CD8-positive, alpha-beta memory T cell (primary cell): ENCODE measurements at regions not wholly inside any gene's neighbourhood (a gene's known extent, or its start where the extent isn't known, plus 50 kb on each side); places are given as distances from the start of the nearest gene placed in this dataset.
"Not testable (repeated sequence)": the region's sequence is repeated elsewhere in the genome, so short reads cannot be mapped to it uniquely, and the experiment has no call there.

Source experiments
- CTCF ChIA-PET: fragments of 350-600 bp; sonication (Branson Sonifier 250); formaldehyde crosslinking; loops from one replicate; lab custom pipeline; 2021; ENCODE audit warnings: antibody characterized with exemption; lab: Charles Lee
- POLR2A ChIA-PET: fragments of 350-600 bp; sonication (Branson Sonifier 250); formaldehyde crosslinking; loops from one replicate; lab custom pipeline; 2021; ENCODE audit warnings: antibody characterized with exemption; lab: Charles Lee
- DNase-seq, 5 donors: peaks; one replicate each; pipeline versions ENCODE4 v3.0.0 to v3.0.0-alpha.2; 2020 to 2022; ENCODE audit warnings: mixed read lengths in 1 of 5
- H3K27ac ChIP-seq: one replicate; pipeline ENCODE4 v1.7.0; 2013; ENCODE audit warnings: low read depth, mild to moderate bottlenecking, low read length, moderate library complexity
- H3K27me3 ChIP-seq: 2 replicates; pipeline ENCODE4 v1.7.0; 2013; ENCODE audit warnings: low read length, mild to moderate bottlenecking; ENCODE audit not compliant: insufficient read depth, poor library complexity, severe bottlenecking
- H3K36me3 ChIP-seq: 2 replicates; pipeline ENCODE4 v1.7.0; 2013; ENCODE audit warnings: mild to moderate bottlenecking, low read length, moderate library complexity; ENCODE audit not compliant: insufficient read depth
- H3K4me1 ChIP-seq: 2 replicates; pipeline ENCODE4 v1.7.0; 2013; ENCODE audit warnings: mild to moderate bottlenecking, low read length, moderate library complexity; ENCODE audit not compliant: insufficient read depth
- H3K4me3 ChIP-seq: 2 replicates; pipeline ENCODE4 v1.7.0; 2013; ENCODE audit warnings: mild to moderate bottlenecking, low read length
- H3K9me3 ChIP-seq: 2 replicates; pipeline ENCODE4 v1.7.0; 2013; ENCODE audit warnings: mild to moderate bottlenecking, low read length
- H3K27ac Mint-ChIP-seq, 8 donors: one replicate each; pipeline ENCODE4 v1.8.0; 2020 to 2021; ENCODE audit warnings: mixed read lengths in 8 of 8, mild to moderate bottlenecking in 6 of 8, inconsistent platforms in 3 of 8, moderate library complexity in 3 of 8
- H3K27me3 Mint-ChIP-seq, 2 donors: one replicate each; pipeline ENCODE4 v1.8.0; 2020 to 2021; ENCODE audit warnings: mixed read lengths in 2 of 2, mild to moderate bottlenecking in 1 of 2, moderate library complexity in 1 of 2
- H3K36me3 Mint-ChIP-seq, 3 donors: one replicate each; pipeline ENCODE4 v1.8.0; 2020 to 2021; ENCODE audit warnings: mixed read lengths in 3 of 3, inconsistent platforms in 1 of 3, mild to moderate bottlenecking in 1 of 3
- H3K4me1 Mint-ChIP-seq, 3 donors: one replicate each; pipeline ENCODE4 v1.8.0; 2020 to 2021; ENCODE audit warnings: mixed read lengths in 3 of 3, inconsistent platforms in 1 of 3, mild to moderate bottlenecking in 1 of 3
- H3K4me3 Mint-ChIP-seq, 7 donors: one replicate each; pipeline ENCODE4 v1.8.0; 2020 to 2021; ENCODE audit warnings: mixed read lengths in 7 of 7, mild to moderate bottlenecking in 6 of 7, moderate library complexity in 4 of 7, inconsistent platforms in 2 of 7
- H3K9me3 Mint-ChIP-seq, 5 donors: one replicate each; pipeline ENCODE4 v1.8.0; 2020 to 2022; ENCODE audit warnings: mixed read lengths in 5 of 5, mild to moderate bottlenecking in 3 of 5, moderate library complexity in 2 of 5, inconsistent platforms in 1 of 5

- no peak overlapping the region for H3K4me3 ChIP-seq
- peaks cover 2 to 24% (median 6%) of the 10 kb centered on the region in 5 donors for H3K9me3 Mint-ChIP-seq
- no peaks in the 10 kb centered on the region for H3K4me1 Mint-ChIP-seq
- no peaks in the 10 kb centered on the region for H3K27me3 Mint-ChIP-seq
- H3K36me3 Mint-ChIP-seq: no peaks in the 10 kb centered on the region
- no peaks in the 10 kb centered on the region for H3K9me3 ChIP-seq
- CTCF ChIA-PET: no interaction called here
- H3K27ac Mint-ChIP-seq: no peak overlapping the region
- H3K4me3 Mint-ChIP-seq: no peak overlapping the region
- no peaks in the 10 kb centered on the region for H3K27me3 ChIP-seq
- H3K27ac ChIP-seq: no peak overlapping the region
- no peaks in the 10 kb centered on the region for H3K36me3 ChIP-seq
- H3K4me1 ChIP-seq: no peaks in the 10 kb centered on the region
- DNase-seq: no peak
- POLR2A ChIA-PET: no interaction called here
These were observed 1039.8 kb upstream of the SEMA6A start for GRCh38 chr5:117614408-117614807.

- no peaks in the 10 kb centered on the region for H3K9me3 ChIP-seq
- H3K4me1 ChIP-seq: no peaks in the 10 kb centered on the region
- Mint-ChIP-seq H3K4me3 (no peak overlapping the region), H3K27ac (no peak overlapping the region), H3K36me3 (no peaks in the 10 kb centered on the region), H3K27me3 (no peaks in the 10 kb centered on the region), H3K9me3 (peaks cover 0 to 12% (median 0%) of the 10 kb centered on the region in 5 donors), H3K4me1 (no peaks in the 10 kb centered on the region)
- ChIA-PET CTCF (no interaction called here), POLR2A (no interaction called here)
- H3K4me3 ChIP-seq: no peak overlapping the region
- no peak overlapping the region for H3K27ac ChIP-seq
- no peak for DNase-seq
- H3K27me3 ChIP-seq: no peaks in the 10 kb centered on the region
- no peaks in the 10 kb centered on the region for H3K36me3 ChIP-seq
These were observed 1030.2 kb upstream of the SEMA6A start for GRCh38 chr5:117604845-117605244.

GRCh38 chr5:117599811-117600210, 1025.2 kb upstream of the SEMA6A start:
- H3K27me3 Mint-ChIP-seq, H3K36me3 ChIP-seq, POLR2A ChIA-PET, CTCF ChIA-PET, H3K36me3 Mint-ChIP-seq, H3K4me3 Mint-ChIP-seq, DNase-seq, H3K4me1 Mint-ChIP-seq, H3K4me3 ChIP-seq, H3K27ac Mint-ChIP-seq, H3K9me3 ChIP-seq, H3K27me3 ChIP-seq, H3K27ac ChIP-seq, H3K4me1 ChIP-seq: not testable (repeated sequence)
- peaks cover 0 to 28% (median 2%) of the 10 kb centered on the region in 5 donors for H3K9me3 Mint-ChIP-seq

GRCh38 chr5:117594166-117594565, 1019.5 kb upstream of the SEMA6A start:
- Mint-ChIP-seq H3K27ac (no peak overlapping the region), H3K4me3 (no peak overlapping the region), H3K4me1 (no peaks in the 10 kb centered on the region), H3K36me3 (no peaks in the 10 kb centered on the region), H3K27me3 (no peaks in the 10 kb centered on the region), H3K9me3 (peaks cover 0 to 24% (median 2%) of the 10 kb centered on the region in 5 donors)
- H3K4me1 ChIP-seq: no peaks in the 10 kb centered on the region
- H3K36me3 ChIP-seq: no peaks in the 10 kb centered on the region
- DNase-seq: no peak
- H3K4me3 ChIP-seq: no peak overlapping the region
- no peaks in the 10 kb centered on the region for H3K27me3 ChIP-seq
- ChIA-PET POLR2A (no interaction called here), CTCF (no interaction called here)
- no peak overlapping the region for H3K27ac ChIP-seq
- H3K9me3 ChIP-seq: no peaks in the 10 kb centered on the region

- Histone ChIP-seq H3K4me1 (no peaks in the 10 kb centered on the region), H3K36me3 (no peaks in the 10 kb centered on the region), H3K9me3 (no peaks in the 10 kb centered on the region), H3K27me3 (no peaks in the 10 kb centered on the region), H3K4me3 (no peak overlapping the region), H3K27ac (no peak overlapping the region)
- H3K36me3 Mint-ChIP-seq: no peaks in the 10 kb centered on the region
- no peak overlapping the region for H3K27ac Mint-ChIP-seq
- no peak for DNase-seq
- no peaks in the 10 kb centered on the region for H3K27me3 Mint-ChIP-seq
- ChIA-PET POLR2A (no interaction called here), CTCF (no interaction called here)
- peaks cover 0 to 23% (median 3%) of the 10 kb centered on the region in 5 donors for H3K9me3 Mint-ChIP-seq
- H3K4me1 Mint-ChIP-seq: no peaks in the 10 kb centered on the region
- H3K4me3 Mint-ChIP-seq: no peak overlapping the region
These were observed 1016.3 kb upstream of the SEMA6A start for GRCh38 chr5:117590944-117591343.

GRCh38 chr5:117588611-117589010, 1014.0 kb upstream of the SEMA6A start:
- Mint-ChIP-seq H3K36me3 (no peaks in the 10 kb centered on the region), H3K4me1 (no peaks in the 10 kb centered on the region), H3K9me3 (peaks cover 0 to 17% (median 2%) of the 10 kb centered on the region in 5 donors), H3K27me3 (no peaks in the 10 kb centered on the region), H3K27ac (no peak overlapping the region), H3K4me3 (no peak overlapping the region)
- no peak for DNase-seq
- Histone ChIP-seq H3K4me3 (no peak overlapping the region), H3K9me3 (no peaks in the 10 kb centered on the region), H3K27me3 (no peaks in the 10 kb centered on the region), H3K36me3 (no peaks in the 10 kb centered on the region), H3K27ac (no peak overlapping the region), H3K4me1 (no peaks in the 10 kb centered on the region)
- CTCF ChIA-PET: no interaction called here
- POLR2A ChIA-PET: no interaction called here

GRCh38 chr5:117587111-117587510, 1012.5 kb upstream of the SEMA6A start:
- H3K9me3 ChIP-seq: no peaks in the 10 kb centered on the region
- no peak overlapping the region for H3K27ac ChIP-seq
- DNase-seq: no peak
- Mint-ChIP-seq H3K36me3 (no peaks in the 10 kb centered on the region), H3K27ac (no peak overlapping the region), H3K4me1 (no peaks in the 10 kb centered on the region), H3K27me3 (no peaks in the 10 kb centered on the region), H3K9me3 (peaks cover 0 to 13% (median 3%) of the 10 kb centered on the region in 5 donors), H3K4me3 (no peak overlapping the region)
- H3K4me3 ChIP-seq: no peak overlapping the region
- ChIA-PET CTCF (no interaction called here), POLR2A (no interaction called here)
- H3K4me1 ChIP-seq: no peaks in the 10 kb centered on the region
- H3K27me3 ChIP-seq: no peaks in the 10 kb centered on the region
- no peaks in the 10 kb centered on the region for H3K36me3 ChIP-seq

- H3K27ac Mint-ChIP-seq: no peak overlapping the region
- H3K36me3 Mint-ChIP-seq: no peaks in the 10 kb centered on the region
- H3K27me3 Mint-ChIP-seq: no peaks in the 10 kb centered on the region
- ChIA-PET CTCF (no interaction called here), POLR2A (no interaction called here)
- Histone ChIP-seq H3K4me1 (no peaks in the 10 kb centered on the region), H3K27me3 (no peaks in the 10 kb centered on the region), H3K36me3 (no peaks in the 10 kb centered on the region), H3K9me3 (no peaks in the 10 kb centered on the region), H3K27ac (no peak overlapping the region), H3K4me3 (no peak overlapping the region)
- DNase-seq: no peak
- no peaks in the 10 kb centered on the region for H3K4me1 Mint-ChIP-seq
- peaks cover 0 to 4% (median 2%) of the 10 kb centered on the region in 5 donors for H3K9me3 Mint-ChIP-seq
- no peak overlapping the region for H3K4me3 Mint-ChIP-seq
These were observed 994.0 kb upstream of the SEMA6A start for GRCh38 chr5:117568622-117569021.

- H3K4me3 ChIP-seq: no peak overlapping the region
- H3K27ac ChIP-seq: no peak overlapping the region
- no peak for DNase-seq
- no peak overlapping the region for H3K4me3 Mint-ChIP-seq
- no peaks in the 10 kb centered on the region for H3K36me3 ChIP-seq
- H3K27me3 ChIP-seq: no peaks in the 10 kb centered on the region
- no peaks in the 10 kb centered on the region for H3K27me3 Mint-ChIP-seq
- ChIA-PET POLR2A (no interaction called here), CTCF (no interaction called here)
- no peak overlapping the region for H3K27ac Mint-ChIP-seq
- H3K9me3 ChIP-seq: no peaks in the 10 kb centered on the region
- no peaks in the 10 kb centered on the region for H3K4me1 Mint-ChIP-seq
- H3K9me3 Mint-ChIP-seq: peaks cover 0 to 4% (median 2%) of the 10 kb centered on the region in 5 donors
- H3K4me1 ChIP-seq: no peaks in the 10 kb centered on the region
- H3K36me3 Mint-ChIP-seq: no peaks in the 10 kb centered on the region
These were observed 993.5 kb upstream of the SEMA6A start for GRCh38 chr5:117568126-117568525.
